SK-N-SH treated with all-trans-retinoic acid at 6 μM for 48 hours (cell line): ENCODE measurements at regions not wholly inside any gene's neighbourhood (a gene's known extent, or its start where the extent isn't known, plus 50 kb on each side); places are given as distances from the start of the nearest gene placed in this dataset.

Experiments used
- ATAC-seq: fragments of 200-7000 bp; cut with Tn5 transposase; 3 replicates; pipeline ENCODE4 v1.9.1; 2020; ENCODE audit warnings: mild to moderate bottlenecking, moderate library complexity
- ARNTL ChIP-seq: fragments of 450-650 bp; formaldehyde crosslinking; IDR thresholded peaks from 2 replicates; pipeline ENCODE4 v1.5.0; 2020; ENCODE audit warnings: low read depth, mild to moderate bottlenecking, moderate library complexity, borderline replicate concordance
- BACH2 ChIP-seq: fragments of 250-450 bp; sonication (Bioruptor Pico); IDR thresholded peaks from 2 replicates; pipeline ENCODE4 v1.9.0; 2021; ENCODE audit warnings: mild to moderate bottlenecking, borderline replicate concordance
- CREB5 ChIP-seq: fragments of 250-450 bp; sonication (Bioruptor Pico); IDR thresholded peaks from 2 replicates; pipeline ENCODE4 v1.5.1; 2020; ENCODE audit warnings: low read depth, mild to moderate bottlenecking, moderate library complexity
- CSDC2 ChIP-seq: fragments of 250-450 bp; sonication (Bioruptor Pico); IDR thresholded peaks from 2 replicates; pipeline ENCODE4 v1.5.0; 2020; ENCODE audit warnings: mild to moderate bottlenecking, moderate library complexity
- CSRNP3 ChIP-seq: fragments of 250-450 bp; sonication (Bioruptor Pico); IDR thresholded peaks from 2 replicates; pipeline ENCODE4 v1.5.1; 2021; ENCODE audit warnings: mild to moderate bottlenecking, moderate library complexity
- GLIS3 ChIP-seq: fragments of 250-450 bp; sonication (Bioruptor Pico); IDR thresholded peaks from 2 replicates; pipeline ENCODE4 v1.5.0; 2020; ENCODE audit warnings: mild to moderate bottlenecking, moderate library complexity
- ISL1 ChIP-seq: fragments of 250-450 bp; sonication (Bioruptor Pico); IDR thresholded peaks from 2 replicates; pipeline ENCODE4 v2.1.2; 2022; ENCODE audit warnings: mild to moderate bottlenecking, moderate library complexity
- OSR1 ChIP-seq: fragments of 250-450 bp; sonication (Bioruptor Pico); IDR thresholded peaks from 2 replicates; pipeline ENCODE4 v1.8.0; 2022; ENCODE audit warnings: moderate library complexity, mild to moderate bottlenecking, inconsistent platforms
- PATZ1 ChIP-seq: fragments of 250-450 bp; sonication (Bioruptor Pico); IDR thresholded peaks from 2 replicates; pipeline ENCODE4 v1.8.0; 2020; ENCODE audit warnings: mild to moderate bottlenecking, moderate library complexity, borderline replicate concordance
- PPARA ChIP-seq: fragments of 250-450 bp; sonication (Bioruptor Pico); IDR thresholded peaks from 2 replicates; pipeline ENCODE4 v1.5.0; 2020; ENCODE audit warnings: mild to moderate bottlenecking, borderline replicate concordance
- RARB ChIP-seq: fragments of 250-450 bp; sonication (Bioruptor Pico); IDR thresholded peaks from 2 replicates; pipeline ENCODE4 v1.8.0; 2021; ENCODE audit warnings: mild to moderate bottlenecking, moderate library complexity
- SNAI2 ChIP-seq: fragments of 250-450 bp; sonication (Bioruptor Pico); IDR thresholded peaks from 2 replicates; pipeline ENCODE4 v1.5.0; 2020; ENCODE audit warnings: mild to moderate bottlenecking, moderate library complexity
- TCF4 ChIP-seq: fragments of 250-450 bp; sonication (Bioruptor Pico); IDR thresholded peaks from 2 replicates; pipeline ENCODE4 v1.8.0; 2021; ENCODE audit warnings: mild to moderate bottlenecking, moderate library complexity, borderline replicate concordance
- TOX ChIP-seq: fragments of 250-450 bp; sonication (Bioruptor Pico); IDR thresholded peaks from 2 replicates; pipeline ENCODE4 v1.8.0; 2021; ENCODE audit warnings: mild to moderate bottlenecking, moderate library complexity, borderline replicate concordance
- ZC3H10 ChIP-seq: fragments of 250-450 bp; sonication (Bioruptor Pico); IDR thresholded peaks from 2 replicates; pipeline ENCODE4 v1.5.1; 2021; ENCODE audit warnings: mild to moderate bottlenecking, moderate library complexity
- ZFP3 ChIP-seq: fragments of 250-450 bp; sonication (Bioruptor Pico); IDR thresholded peaks from 2 replicates; pipeline ENCODE4 v1.5.0; 2020; ENCODE audit warnings: mild to moderate bottlenecking, moderate library complexity
- ZFP30 ChIP-seq: fragments of 450-650 bp; formaldehyde crosslinking; IDR thresholded peaks from 2 replicates; pipeline ENCODE4 v1.5.0; 2022; ENCODE audit warnings: mild to moderate bottlenecking, moderate library complexity
- ZNF565 ChIP-seq: fragments of 450-650 bp; formaldehyde crosslinking; conservative IDR thresholded peaks from 2 replicates; pipeline ENCODE4 v1.5.0; 2020; ENCODE audit warnings: low read depth, mild to moderate bottlenecking, moderate library complexity
- ZNF70 ChIP-seq: fragments of 450-650 bp; formaldehyde crosslinking; IDR thresholded peaks from 2 replicates; pipeline ENCODE4 v1.5.0; 2020; ENCODE audit warnings: mild to moderate bottlenecking, moderate library complexity
- ZNF8 ChIP-seq: fragments of 450-650 bp; formaldehyde crosslinking; IDR thresholded peaks from 2 replicates; pipeline ENCODE4 v1.5.0; 2020; ENCODE audit warnings: mild to moderate bottlenecking, moderate library complexity
- TF ChIP-seq, protein P1 (sequence below): fragments of 250-450 bp; sonication (Bioruptor Pico); IDR thresholded peaks from 2 replicates; pipeline ENCODE4 v1.8.0; 2021; ENCODE audit warnings: low read depth, mild to moderate bottlenecking, moderate library complexity, borderline replicate concordance

GRCh38 chr2:237258615-237259014 is 155.3 kb downstream of the COL6A3 start:
- no peak for TF ChIP-seq ISL1 (CRISPR knock-in tag)
- TF ChIP-seq, protein P1, sequence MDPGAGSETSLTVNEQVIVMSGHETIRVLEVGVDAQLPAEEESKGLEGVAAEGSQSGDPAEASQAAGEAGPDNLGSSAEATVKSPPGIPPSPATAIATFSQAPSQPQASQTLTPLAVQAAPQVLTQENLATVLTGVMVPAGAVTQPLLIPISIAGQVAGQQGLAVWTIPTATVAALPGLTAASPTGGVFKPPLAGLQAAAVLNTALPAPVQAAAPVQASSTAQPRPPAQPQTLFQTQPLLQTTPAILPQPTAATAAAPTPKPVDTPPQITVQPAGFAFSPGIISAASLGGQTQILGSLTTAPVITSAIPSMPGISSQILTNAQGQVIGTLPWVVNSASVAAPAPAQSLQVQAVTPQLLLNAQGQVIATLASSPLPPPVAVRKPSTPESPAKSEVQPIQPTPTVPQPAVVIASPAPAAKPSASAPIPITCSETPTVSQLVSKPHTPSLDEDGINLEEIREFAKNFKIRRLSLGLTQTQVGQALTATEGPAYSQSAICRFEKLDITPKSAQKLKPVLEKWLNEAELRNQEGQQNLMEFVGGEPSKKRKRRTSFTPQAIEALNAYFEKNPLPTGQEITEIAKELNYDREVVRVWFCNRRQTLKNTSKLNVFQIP (CRISPR knock-in tag) = no peak
- TF ChIP-seq PATZ1 = no peak
- TF ChIP-seq ZNF565 = no peak
- TF ChIP-seq TCF4 (CRISPR knock-in tag) = no peak
- no peak for TF ChIP-seq ZFP3 (CRISPR knock-in tag)
- TF ChIP-seq RARB (CRISPR knock-in tag) = no peak
- TF ChIP-seq CSRNP3 = no peak
- ATAC-seq = no peak

DNA sequence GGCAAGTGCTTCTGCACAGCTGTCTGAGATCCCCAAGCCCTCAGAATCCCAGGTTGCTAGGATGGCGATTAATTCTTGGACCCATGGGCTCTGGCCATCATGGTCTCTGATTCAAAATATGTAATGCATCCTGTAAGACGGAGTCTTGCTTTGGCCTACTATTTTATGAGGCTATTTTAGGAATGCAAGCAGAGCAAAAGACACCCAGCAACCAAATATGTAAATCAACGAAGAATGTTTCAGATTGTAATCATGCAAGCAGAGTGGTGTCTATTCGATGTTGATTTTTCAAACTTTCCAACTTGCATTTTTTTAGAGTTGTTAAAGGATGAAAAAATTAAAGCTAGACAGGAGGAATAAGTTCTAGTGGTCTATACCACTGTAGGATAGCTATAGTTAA is 154.8 kb downstream of the COL6A3 start:
- TF ChIP-seq ZFP30 (CRISPR knock-in tag) = no peak
- TF ChIP-seq ZC3H10 (CRISPR knock-in tag) = no peak
- no peak for TF ChIP-seq ZNF70 (CRISPR knock-in tag)
- no peak for TF ChIP-seq BACH2 (CRISPR knock-in tag)
- no peak for TF ChIP-seq OSR1
- TF ChIP-seq ISL1 (CRISPR knock-in tag) = no peak
- no peak for TF ChIP-seq SNAI2 (CRISPR knock-in tag)
- no peak for TF ChIP-seq PATZ1
- no peak for TF ChIP-seq TCF4 (CRISPR knock-in tag)
- no peak for TF ChIP-seq TOX (CRISPR knock-in tag)
- no peak for TF ChIP-seq CSDC2 (CRISPR knock-in tag)
- TF ChIP-seq GLIS3 (CRISPR knock-in tag) = no peak
- TF ChIP-seq RARB (CRISPR knock-in tag) = no peak
- no peak for TF ChIP-seq ZNF8 (CRISPR knock-in tag)
- TF ChIP-seq, protein P1 (CRISPR knock-in tag) = no peak
- ATAC-seq = no peak

- ATAC-seq = no peak
- TF ChIP-seq CREB5 (no peak), ARNTL (CRISPR knock-in tag) (no peak), GLIS3 (CRISPR knock-in tag) (no peak), PPARA (CRISPR knock-in tag) (no peak), ZFP30 (CRISPR knock-in tag) (no peak), ZNF565 (no peak), PATZ1 (no peak), CSDC2 (CRISPR knock-in tag) (no peak), SNAI2 (CRISPR knock-in tag) (no peak), RARB (CRISPR knock-in tag) (no peak), TOX (CRISPR knock-in tag) (no peak)
- TF ChIP-seq, protein P1 (CRISPR knock-in tag) = no peak
These were observed 153.8 kb downstream of the COL6A3 start for GRCh38 chr2:237260039-237260620.
